SH-SY5Y (cell line): ENCODE measurements at regions not wholly inside any gene's neighbourhood (a gene's known extent, or its start where the extent isn't known, plus 50 kb on each side); places are given as distances from the start of the nearest gene placed in this dataset.

Source experiments
- GATA2 ChIP-seq: IDR thresholded peaks from 2 replicates; pipeline ENCODE4 v1.6.1; 2011; ENCODE audit warnings: mild to moderate bottlenecking, low read depth, low read length
- GATA3 ChIP-seq: IDR thresholded peaks from 2 replicates; pipeline ENCODE4 v1.6.1; 2011; ENCODE audit warnings: low read depth, mild to moderate bottlenecking, low read length, moderate library complexity

- no peak for TF ChIP-seq GATA3
- TF ChIP-seq GATA2: no peak
Observed at GRCh38 chr1:98232678-98233077, 311.8 kb upstream of the DPYD start.

- TF ChIP-seq GATA2 (no peak), GATA3 (no peak)
Observed at GRCh38 chr1:98222706-98223105, 301.9 kb upstream of the DPYD start.

- no peak for TF ChIP-seq GATA3
- no peak for TF ChIP-seq GATA2
Observed at GRCh38 chr1:98221923-98222322, 301.1 kb upstream of the DPYD start.

GRCh38 chr1:98217601-98218000 is 296.8 kb upstream of the DPYD start:
- TF ChIP-seq GATA2 (no peak), GATA3 (no peak)

GRCh38 chr1:98216304-98216703 is 295.5 kb upstream of the DPYD start:
- no peak for TF ChIP-seq GATA3
- no peak for TF ChIP-seq GATA2

GRCh38 chr1:98211271-98211845 is 290.5 kb upstream of the DPYD start:
- no peak for TF ChIP-seq GATA3
- no peak for TF ChIP-seq GATA2

GRCh38 chr1:98210563-98210962 is 289.7 kb upstream of the DPYD start:
- no peak for TF ChIP-seq GATA3

- TF ChIP-seq GATA2: no peak
- TF ChIP-seq GATA3: no peak
Observed at GRCh38 chr1:98210064-98210463, 289.2 kb upstream of the DPYD start.

GRCh38 chr1:98205291-98206017 is 284.6 kb upstream of the DPYD start:
- no peak for TF ChIP-seq GATA2
- no peak for TF ChIP-seq GATA3

GRCh38 chr1:98203466-98203865 is 282.6 kb upstream of the DPYD start:
- no peak for TF ChIP-seq GATA3
- TF ChIP-seq GATA2: no peak

- no peak for TF ChIP-seq GATA3
- no peak for TF ChIP-seq GATA2
Observed at GRCh38 chr1:98201666-98202081, 280.8 kb upstream of the DPYD start.

GRCh38 chr1:98197356-98197755 is 276.5 kb upstream of the DPYD start:
- TF ChIP-seq GATA2: no peak
- TF ChIP-seq GATA3: no peak

GRCh38 chr1:98196012-98196411 is 275.2 kb upstream of the DPYD start:
- TF ChIP-seq GATA2 (no peak), GATA3 (no peak)

GRCh38 chr1:98188774-98189173 is 267.9 kb upstream of the DPYD start:
- TF ChIP-seq GATA3 (no peak), GATA2 (no peak)

GRCh38 chr1:98184856-98185255 is 264.0 kb upstream of the DPYD start:
- TF ChIP-seq GATA3: no peak
- TF ChIP-seq GATA2: no peak
